ENCODE measurements at regions not wholly inside any gene's neighbourhood (a gene's known extent, or its start where the extent isn't known, plus 50 kb on each side); places are given as distances from the start of the nearest gene placed in this dataset.
A peak's percentile ranks its signal among the peaks of the same experiment; 100 is the strongest.
"Not testable (repeated sequence)": the region's sequence is repeated elsewhere in the genome, so short reads cannot be mapped to it uniquely, and the experiment has no call there.

DNA sequence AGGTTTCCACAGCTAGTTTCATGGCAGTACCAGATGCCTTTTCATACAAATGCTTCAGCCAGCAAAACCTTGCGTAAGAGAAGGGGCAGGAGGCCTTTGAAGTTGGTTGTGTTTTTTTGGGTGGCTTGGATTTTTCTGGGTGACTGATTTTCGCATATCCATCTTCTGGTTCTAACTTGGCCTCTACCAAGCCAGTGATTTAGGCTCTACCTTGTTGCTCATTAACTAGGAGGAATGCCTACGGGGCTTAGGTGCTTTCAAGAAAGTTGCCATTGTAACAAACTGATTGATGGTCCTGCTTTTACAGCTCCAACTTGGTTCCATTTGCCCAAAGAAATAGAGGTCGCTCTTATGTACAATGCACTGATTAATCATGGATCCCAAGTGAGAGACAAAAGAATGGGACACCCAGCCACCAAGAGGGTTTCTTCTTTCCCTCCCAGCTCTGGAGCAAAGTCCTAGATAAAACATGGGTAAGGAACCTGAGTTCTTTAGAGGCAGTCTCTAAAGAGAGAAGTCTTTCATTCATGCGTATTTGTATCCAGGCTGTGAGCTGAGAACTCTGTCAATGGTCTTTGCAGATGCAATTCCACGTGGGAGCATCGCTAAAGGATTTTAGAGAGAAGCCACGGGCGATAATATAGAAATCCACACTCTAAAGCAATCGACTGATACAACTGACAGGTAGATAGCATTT lies 92.1 kb upstream of the FGFR2 start:
- no peak for DNase-seq (ENCODE audit: low spot score)
- intact Hi-C loops (cut with DNase I) = no loop called here
- no peak for ATAC-seq

DNA sequence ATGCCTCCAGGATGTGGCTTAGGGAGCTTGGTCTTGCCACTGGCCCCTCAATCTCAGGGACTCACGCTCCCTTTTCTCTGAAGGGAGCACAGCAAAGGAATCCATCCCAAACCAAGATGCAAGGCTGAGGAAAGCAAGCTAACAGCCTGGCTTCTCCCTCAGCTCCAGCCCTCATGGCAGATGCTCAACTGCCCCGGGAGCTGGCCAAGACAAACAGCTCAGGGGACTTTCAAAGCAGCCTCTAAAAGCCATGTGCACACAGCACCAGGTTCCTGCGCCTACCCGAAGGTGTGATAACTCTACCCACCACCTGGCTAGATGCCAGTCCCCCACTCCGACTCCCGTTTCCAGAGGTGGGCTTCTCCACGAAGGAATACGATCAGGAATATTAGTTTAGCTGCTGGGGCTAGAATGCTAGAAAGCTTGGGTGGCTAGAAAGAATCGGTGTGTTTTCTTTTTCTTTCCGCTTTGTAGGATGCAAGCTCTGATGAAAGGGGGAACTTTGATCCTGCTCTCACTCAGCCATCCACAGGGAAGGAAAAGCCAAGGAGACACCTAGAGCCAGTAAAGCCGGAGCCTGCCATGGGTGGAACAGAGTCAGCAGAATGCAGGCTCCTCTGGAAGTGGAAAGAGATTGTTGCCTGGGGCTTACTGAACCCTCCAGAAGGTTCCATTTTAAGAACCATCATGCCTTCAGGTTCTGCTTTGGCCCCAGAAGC lies 89.0 kb upstream of the FGFR2 start:
- ATAC-seq = peak; percentile 68
- DNase-seq (ENCODE audit: low spot score) = peak; percentile 59
- intact Hi-C loops (cut with DNase I) = no loop called here

DNA sequence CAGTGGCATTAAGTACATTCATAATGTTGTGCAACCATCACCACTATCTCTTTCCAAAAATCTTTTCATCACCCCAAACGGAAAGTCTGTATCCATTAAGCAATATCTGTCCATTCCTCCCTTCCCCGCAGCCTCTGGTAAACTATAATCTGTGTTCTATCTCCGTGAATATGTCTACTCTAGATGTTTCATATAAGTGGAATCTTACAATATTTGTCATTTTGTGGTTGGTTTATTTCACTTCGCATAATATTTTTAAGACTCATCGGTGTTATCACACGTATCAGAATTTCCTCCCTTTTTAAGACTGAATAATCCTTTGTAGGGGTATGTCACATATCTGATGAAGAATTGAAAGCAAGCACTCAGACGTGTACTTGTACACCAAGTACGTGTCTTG lies 86.0 kb upstream of the FGFR2 start:
- intact Hi-C loops (cut with DNase I) = no loop called here
- no peak for DNase-seq (ENCODE audit: low spot score)
- ATAC-seq = no peak

DNA sequence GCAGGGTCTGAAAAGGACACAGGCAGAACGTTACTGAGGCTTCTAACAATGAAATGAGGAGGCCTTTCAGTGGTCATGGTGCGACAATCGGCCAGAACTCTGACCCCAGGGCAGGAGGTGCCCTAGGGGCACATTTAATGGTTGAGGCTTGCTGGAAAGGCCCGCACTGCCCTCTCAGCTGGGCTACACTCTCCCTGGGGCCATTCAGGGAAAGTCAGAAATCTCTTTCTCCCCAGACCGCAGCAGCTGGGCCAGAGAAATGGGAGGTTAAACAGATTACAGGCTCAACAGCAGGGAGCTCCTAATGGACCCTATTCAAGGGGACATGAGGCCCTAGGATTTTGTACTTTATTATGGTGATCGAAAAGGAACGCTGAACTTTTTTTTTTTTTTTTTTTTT lies 85.6 kb upstream of the FGFR2 start:
- ATAC-seq (no peak), DNase-seq (ENCODE audit: low spot score) (no peak)
- intact Hi-C loops (cut with DNase I) = no loop called here

DNA sequence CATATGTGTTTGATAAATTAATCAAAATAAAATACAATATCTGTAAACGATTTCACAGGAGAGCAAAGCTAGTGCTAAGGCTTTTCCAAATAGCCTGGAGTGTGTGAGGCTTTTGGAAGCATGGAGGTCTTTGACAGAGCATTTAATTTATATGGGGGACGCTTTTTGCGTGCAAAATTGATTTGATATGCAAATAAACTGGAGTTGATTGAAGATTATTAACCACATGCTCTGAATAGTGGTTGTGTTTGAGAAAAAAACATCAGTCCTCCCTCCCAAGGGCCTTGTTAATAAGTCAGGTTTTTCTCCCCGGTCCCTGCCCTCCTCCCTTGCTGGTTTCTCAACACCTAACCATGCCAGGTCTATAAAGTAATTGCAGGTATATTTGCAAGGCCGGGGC lies 85.1 kb upstream of the FGFR2 start:
- no peak for DNase-seq (ENCODE audit: low spot score)
- intact Hi-C loops (cut with DNase I) = no loop called here
- ATAC-seq = no peak

DNA sequence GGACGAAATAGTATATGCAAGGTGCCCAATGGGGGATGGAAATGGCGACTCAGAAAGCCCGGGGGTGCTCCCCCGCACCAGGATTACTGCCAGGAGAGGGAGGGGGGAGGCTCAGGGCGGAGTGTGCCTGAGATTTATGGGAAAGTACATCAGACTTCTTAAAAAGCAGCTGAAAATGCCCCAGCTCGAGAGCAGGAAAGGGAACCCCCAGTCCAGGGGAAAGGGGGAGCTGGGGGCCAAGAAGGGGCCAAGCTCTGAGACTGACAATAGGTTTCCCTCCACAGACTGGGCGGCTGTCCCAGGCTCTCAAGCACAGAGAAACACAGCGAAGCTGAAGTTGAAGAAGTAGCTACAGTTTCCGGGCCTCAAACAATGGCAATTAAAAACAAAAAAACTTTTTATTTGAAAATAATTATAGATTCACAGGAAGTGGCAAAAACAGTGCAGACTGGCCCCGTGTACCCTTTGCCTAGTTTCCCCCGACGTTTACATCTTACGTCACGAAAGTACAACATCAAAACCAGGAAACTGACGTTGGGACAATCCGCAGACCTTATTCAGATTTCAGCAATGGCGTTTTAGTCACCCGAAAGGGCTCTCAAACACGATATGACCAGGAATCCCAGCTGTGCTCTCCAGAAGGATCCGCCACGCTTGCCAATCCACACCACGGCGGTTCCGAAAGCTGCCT lies 83.9 kb upstream of the FGFR2 start:
- intact Hi-C loops (cut with DNase I) = no loop called here
- DNase-seq (ENCODE audit: low spot score) = no peak
- ATAC-seq = no peak

DNA sequence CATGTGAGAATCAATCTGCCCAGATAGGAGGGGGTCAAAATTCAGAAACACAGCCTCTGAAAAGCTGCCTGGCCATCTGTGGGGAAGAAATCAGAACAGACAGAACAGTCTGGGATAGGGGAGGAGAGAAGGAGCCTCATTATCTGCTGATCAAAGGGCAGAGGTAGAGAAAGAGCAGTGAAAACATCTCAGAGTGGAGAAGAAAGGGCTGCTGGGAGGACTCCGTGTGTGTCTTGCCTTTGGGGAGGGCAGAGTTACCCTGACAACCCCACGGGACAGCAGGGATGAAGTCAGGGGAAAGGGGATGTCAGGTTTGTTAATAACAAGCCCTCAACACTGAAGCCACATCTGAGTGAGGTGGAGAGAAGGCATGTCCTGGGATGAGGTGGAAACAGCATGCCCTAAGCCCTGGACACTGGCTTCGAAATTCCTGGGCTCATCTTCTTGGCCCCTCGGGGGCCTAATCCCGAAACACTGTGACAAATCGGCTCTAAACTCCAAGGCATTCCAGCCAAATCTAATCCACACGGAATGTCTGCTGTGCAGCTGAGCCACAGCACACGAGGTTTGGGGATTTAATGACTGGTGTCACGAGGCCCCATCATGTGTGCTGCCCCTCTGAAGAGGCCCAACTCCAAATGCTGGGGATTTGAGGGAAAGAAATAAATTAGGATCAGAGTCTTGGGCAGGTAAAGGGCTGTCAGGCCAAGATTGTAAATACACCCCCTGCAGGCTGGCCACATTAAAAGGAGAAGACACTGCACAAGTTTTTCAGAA lies 82.8 kb upstream of the FGFR2 start:
- ATAC-seq (no peak), DNase-seq (ENCODE audit: low spot score) (no peak)
- intact Hi-C loops (cut with DNase I) = no loop called here

DNA sequence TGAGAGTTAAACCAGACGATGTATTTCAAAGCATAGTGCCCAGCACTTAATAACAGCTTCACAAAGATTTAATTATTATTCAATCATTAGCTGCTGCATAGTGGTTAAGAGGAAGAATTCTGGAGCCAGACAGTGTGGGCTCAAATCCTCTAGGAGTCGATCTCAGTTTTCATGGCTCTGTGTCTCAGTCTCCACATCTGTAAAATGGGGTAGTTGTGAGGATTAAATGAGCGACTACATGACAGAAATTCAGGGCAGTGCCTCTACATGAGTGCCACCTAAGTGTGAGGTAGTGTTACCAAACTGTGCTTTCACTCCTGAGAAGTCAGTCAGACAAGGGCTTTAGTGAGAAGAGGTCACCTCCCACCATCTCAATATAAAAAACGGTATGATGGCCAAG lies 81.7 kb upstream of the FGFR2 start:
- no peak for ATAC-seq
- no peak for DNase-seq (ENCODE audit: low spot score)
- intact Hi-C loops (cut with DNase I) = no loop called here

DNA sequence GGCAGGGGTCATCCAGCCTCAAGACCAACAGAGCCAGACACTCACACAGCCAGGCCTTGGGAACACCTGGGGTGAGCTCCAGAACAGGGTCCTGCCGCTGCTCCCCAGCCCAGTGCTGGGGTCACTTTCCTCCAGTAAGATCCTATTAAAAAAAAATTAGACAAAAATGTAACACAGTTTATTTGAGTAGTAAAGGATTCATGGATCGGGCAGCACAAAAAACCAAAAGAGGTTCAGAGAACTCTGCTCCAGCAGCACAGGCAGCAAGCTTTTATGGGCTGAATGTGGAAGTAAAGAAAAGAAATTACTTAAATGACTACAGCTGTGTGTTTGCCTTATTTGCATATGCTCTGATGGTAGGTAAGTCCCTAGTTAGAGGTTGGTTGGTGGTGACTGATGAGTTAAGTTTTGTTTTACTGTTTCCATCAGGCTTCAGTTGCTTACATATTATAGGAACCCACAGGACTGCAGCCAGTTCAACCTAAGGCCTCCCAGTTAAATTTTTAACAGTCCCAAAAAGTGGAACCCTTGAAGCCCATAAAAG lies 80.5 kb upstream of the FGFR2 start:
- intact Hi-C loops (cut with DNase I) = no loop called here
- DNase-seq (ENCODE audit: low spot score) (no peak), ATAC-seq (no peak)

DNA sequence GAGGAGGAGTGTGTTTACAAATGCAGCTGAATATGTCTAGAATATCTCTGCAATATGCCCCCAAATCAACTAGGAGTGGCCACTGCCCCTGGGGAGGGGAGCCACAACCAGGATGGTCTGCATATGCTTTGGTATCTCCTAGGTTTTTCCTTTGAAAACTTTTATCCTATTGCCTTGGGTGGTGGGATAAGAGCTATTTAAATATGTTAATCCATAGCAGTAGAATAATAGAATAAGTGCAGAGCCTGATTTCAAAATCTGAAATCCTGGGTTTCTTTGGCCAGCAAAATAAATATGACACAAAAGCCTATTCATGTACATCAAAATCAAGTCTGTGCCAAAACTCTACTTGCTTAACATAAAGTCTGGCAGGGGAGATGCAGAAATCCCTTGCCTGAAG lies 79.6 kb upstream of the FGFR2 start:
- no peak for ATAC-seq
- intact Hi-C loops (cut with DNase I) = no loop called here
- no peak for DNase-seq (ENCODE audit: low spot score)

DNA sequence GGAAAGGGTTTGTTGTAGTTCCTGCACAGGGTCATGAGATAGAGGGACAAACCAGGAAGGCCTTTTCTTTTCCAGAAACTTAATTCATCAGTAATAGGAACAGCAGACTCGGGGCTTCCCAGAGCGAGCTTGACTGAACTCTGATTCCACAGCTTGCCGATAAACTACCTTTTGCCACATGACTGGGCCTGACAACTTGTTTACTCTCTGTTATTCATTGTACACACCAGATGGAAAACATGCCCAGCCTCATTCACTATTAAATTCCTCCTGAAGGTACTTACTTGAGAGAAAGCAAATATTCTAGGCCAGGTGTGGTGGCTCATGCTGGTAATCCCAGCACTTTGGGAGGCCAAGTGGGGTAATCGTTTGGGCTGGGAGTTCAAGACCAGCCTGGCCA lies 77.1 kb upstream of the FGFR2 start:
- ATAC-seq = no peak

DNA sequence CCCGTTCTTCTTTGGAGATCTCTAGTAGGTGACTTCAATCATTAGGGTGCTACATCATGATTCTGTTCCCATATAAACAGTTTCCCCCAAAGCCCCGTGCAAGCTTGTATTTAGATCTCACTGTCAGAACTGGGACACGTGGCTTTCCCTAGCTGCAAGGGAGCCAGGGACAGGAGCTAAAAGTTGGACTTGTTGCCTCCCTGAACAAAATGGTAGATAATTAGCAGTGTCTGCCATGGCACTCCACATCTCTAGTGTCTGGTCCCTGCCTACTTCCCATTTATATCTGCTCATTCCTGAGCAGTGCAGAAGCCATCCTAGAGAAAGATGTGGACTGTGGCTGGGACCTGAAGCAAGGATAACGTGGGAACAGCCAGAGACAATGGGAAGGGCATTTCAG lies 76.6 kb upstream of the FGFR2 start:
- DNase-seq (ENCODE audit: low spot score) (no peak), ATAC-seq (no peak)
- intact Hi-C loops (cut with DNase I) = no loop called here

More for the DNA sequence above, 77.1 kb upstream of the FGFR2 start:
- intact Hi-C loops (cut with DNase I) = no loop called here
- no peak for DNase-seq (ENCODE audit: low spot score)

DNA sequence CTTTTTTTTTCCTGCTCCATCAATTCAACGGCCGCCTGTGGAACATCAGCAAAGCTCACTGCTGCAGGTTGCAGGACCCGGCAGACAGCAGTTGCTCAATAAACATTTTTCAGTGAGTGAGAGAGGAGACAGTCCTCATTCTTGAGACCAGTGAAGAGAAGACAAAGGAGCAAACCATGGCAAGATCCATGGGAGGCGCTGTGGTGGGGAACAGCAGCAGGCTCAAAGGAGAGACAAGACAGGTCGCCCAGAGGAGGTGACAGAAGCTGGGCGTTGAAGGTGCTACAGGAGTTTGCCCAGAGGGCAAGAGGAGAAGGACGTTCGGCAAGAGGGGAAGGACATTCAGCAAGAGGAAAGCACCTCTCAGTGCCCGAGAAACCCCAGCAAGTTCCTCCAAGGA lies 74.5 kb upstream of the FGFR2 start:
- intact Hi-C loops (cut with DNase I) = no loop called here
- ATAC-seq (no peak), DNase-seq (ENCODE audit: low spot score) (no peak)

DNA sequence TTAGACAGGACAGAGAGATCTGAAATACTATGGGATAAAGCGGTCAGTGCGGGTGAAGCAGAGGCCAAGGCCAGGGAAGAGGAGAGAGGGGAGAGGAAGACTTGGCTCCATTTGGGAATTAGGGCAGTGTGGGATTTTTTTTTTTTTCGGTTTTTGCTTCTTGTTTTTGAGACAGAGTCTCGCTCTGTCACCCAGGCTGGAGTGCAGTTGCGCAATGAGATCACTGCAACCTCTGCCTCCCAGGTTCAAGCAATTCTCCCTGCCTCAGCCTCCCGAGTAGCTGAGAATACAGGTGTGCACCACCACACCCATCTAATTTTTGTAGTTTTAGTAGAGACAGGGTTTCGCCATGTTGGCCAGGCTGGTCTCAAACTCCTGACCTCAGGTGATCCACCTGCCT lies 71.6 kb upstream of the FGFR2 start:
- DNase-seq (ENCODE audit: low spot score); ATAC-seq; intact Hi-C loops (cut with DNase I): not testable (repeated sequence)

DNA sequence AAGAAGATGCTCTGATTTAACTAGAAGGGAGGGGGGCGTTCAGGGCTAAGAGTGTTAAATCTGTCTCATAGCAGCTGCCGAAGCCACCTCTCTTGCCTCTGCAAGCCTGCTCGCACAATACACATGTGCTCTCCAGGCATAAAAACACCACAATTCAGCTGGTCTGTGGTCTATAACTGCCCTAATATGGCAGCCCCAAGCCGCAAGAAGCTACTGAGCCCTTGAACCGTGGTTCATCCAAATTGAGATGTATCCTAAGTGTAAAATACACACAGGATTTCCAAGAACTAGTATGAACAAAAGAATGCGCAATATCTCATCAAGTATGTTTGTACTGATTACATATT lies 70.8 kb upstream of the FGFR2 start:
- intact Hi-C loops (cut with DNase I) = no loop called here
- ATAC-seq (no peak), DNase-seq (ENCODE audit: low spot score) (no peak)

DNA sequence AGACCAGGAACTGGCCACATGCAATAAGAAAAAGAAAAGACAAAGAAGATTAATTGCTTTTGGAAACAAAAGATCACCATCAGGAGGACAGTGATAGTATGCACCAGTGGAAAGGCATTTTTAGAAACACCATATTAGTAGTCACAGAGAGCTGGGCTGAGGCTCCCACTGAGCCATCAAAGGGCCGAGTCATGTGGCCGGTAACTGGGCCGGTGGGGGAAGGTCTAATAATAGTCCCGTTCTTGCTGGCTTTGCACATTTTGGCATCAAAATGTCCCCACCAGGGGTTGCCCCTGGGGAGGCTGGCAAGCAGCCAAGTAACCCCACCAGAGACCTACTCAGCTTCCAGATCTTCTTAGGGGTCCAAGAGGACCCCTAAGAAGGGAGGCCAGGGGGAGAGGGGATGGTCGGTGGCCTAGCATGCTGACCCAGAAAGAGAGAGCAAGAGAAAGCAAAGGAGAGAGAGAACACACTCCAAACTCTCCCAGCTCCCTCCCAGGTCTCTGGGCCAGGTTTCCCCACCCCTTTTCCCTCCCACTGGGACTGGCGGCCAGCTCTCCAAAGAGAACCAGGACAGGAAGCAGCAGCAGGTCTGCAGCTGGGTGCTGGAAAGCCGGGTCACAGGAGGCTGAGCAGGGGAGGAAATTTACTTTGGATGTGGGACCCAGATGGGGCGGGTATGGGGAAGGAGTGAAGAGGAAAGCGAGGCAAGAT lies 70.2 kb upstream of the FGFR2 start:
- DNase-seq (ENCODE audit: low spot score) = no peak
- peak; percentile 46 for ATAC-seq
- intact Hi-C loops (cut with DNase I) = no loop called here

DNA sequence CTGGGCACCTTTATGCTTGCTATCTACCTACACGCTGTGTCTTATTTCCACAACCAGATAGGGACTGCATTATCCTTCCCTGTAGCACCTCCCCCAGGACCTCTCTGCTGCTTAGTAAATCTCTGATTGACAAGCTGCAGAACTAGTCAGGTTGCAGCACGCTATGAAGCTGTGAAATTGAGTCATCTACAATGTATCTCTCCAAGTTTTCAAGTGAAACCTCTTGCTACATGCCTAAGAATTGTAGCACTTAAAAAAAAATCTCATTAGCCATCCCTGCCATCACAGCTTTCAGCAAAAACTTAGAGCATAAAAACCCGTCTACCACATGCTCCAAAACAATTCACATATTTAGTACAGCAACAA lies 69.7 kb upstream of the FGFR2 start:
- no peak for DNase-seq (ENCODE audit: low spot score)
- intact Hi-C loops (cut with DNase I) = no loop called here
- no peak for ATAC-seq

DNA sequence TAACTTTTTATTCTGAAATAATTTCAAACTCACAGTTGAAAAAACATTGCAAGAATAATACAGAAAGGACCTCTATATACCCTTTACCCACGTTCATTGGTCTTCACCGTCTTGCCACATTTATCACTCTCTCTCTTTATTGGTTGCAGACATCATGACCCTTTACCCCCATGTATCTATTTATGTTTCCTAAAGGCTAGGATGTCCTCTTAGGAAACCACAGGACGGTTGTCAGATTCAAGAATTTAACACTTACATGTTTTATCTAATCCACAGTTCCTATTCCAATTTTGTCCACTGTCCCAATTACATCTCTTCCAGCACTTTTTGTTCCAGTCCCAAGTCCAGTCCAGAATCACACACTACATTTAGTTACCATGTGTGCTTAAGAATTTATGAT lies 67.6 kb upstream of the FGFR2 start:
- intact Hi-C loops (cut with DNase I) = no loop called here
- no peak for ATAC-seq

DNA sequence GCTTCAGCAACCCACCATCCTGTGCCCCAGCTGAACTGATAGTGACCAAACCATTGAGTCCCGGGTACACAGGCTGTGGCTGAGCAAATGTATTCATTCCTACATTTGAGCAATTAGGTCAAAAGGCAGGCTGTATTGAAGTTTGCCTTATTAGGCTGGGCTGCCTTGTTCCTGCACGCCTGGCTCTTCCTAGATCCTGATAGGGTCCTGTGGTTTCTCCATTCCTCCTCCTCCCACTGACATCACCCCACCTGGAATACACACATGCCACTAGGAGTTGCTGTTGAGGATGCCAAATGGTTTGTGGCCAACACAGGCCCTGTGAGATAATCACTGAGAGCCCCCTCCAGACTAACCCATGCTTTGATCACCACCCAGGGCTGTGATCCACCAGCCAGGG lies 66.4 kb upstream of the FGFR2 start:
- no peak for ATAC-seq
- intact Hi-C loops (cut with DNase I) = no loop called here
- no peak for DNase-seq (ENCODE audit: low spot score)

More for the DNA sequence above, 67.6 kb upstream of the FGFR2 start:
- DNase-seq (ENCODE audit: low spot score) = no peak

All from sciatic nerve (tissue), 2 donors.